Neural cell (in vitro differentiated cells): ENCODE measurements at regions not wholly inside any gene's neighbourhood (a gene's known extent, or its start where the extent isn't known, plus 50 kb on each side); places are given as distances from the start of the nearest gene placed in this dataset.

Source experiments
- H2AFZ ChIP-seq: fragments of 200-600, 300-800 bp; sonication (generic), shearing (Covaris generic); 2 replicates; pipeline ENCODE4 v1.6.0; 2014; ENCODE audit warnings: low read depth, mild to moderate bottlenecking, antibody characterized with exemption, low read length, moderate library complexity
- H3F3A ChIP-seq: fragments of 200-600 bp; shearing (Covaris generic); 2 replicates; pipeline ENCODE4 v1.6.1; 2016; ENCODE audit warnings: mild to moderate bottlenecking, moderate library complexity, mixed read lengths, antibody characterized with exemption, low read length; ENCODE audit not compliant: insufficient read depth, poor library complexity, severe bottlenecking
- H3K27ac ChIP-seq: fragments of 200-600, 300-800 bp; sonication (generic), shearing (Covaris generic); 2 replicates; pipeline ENCODE4 v1.5.1; 2014; ENCODE audit warnings: mild to moderate bottlenecking, low read length, moderate library complexity
- H3K27me3 ChIP-seq: fragments of 300-800, 200-600 bp; sonication (generic), shearing (Covaris generic); 2 replicates; pipeline ENCODE4 v1.6.0; 2014; ENCODE audit warnings: mild to moderate bottlenecking, low read depth, low read length, moderate library complexity; ENCODE audit not compliant: insufficient read depth
- H3K36me3 ChIP-seq: fragments of 300-800, 200-600 bp; sonication (generic), shearing (Covaris generic); 2 replicates; pipeline ENCODE4 v1.5.1; 2014; ENCODE audit warnings: mild to moderate bottlenecking, antibody characterized with exemption, low read length, moderate library complexity; ENCODE audit not compliant: insufficient read depth
- H3K4me2 ChIP-seq: fragments of 300-800, 200-600 bp; sonication (generic), shearing (Covaris generic); 2 replicates; pipeline ENCODE4 v1.6.0; 2014; ENCODE audit warnings: mild to moderate bottlenecking, low read length
- H3K4me3 ChIP-seq: fragments of 300-800, 200-600 bp; sonication (generic), shearing (Covaris generic); 2 replicates; pipeline ENCODE4 v1.5.1; 2014; ENCODE audit warnings: mild to moderate bottlenecking, low read length, moderate library complexity
- H3K79me2 ChIP-seq: fragments of 200-600 bp; shearing (Covaris generic); replicated peaks from 2 replicates; pipeline ENCODE4 v1.6.0; 2014; ENCODE audit warnings: mild to moderate bottlenecking, low read length, moderate library complexity; ENCODE audit not compliant: insufficient read depth
- H3K9ac ChIP-seq: fragments of 300-800, 200-600 bp; sonication (generic), shearing (Covaris generic); 2 replicates; pipeline ENCODE4 v1.6.1; 2016; ENCODE audit warnings: mild to moderate bottlenecking, low read length, mixed read lengths
- H3K9me2 ChIP-seq: fragments of 200-600 bp; shearing (Covaris generic); 2 replicates; pipeline ENCODE4 v1.6.1; 2016; ENCODE audit warnings: mild to moderate bottlenecking, low read length, mixed read lengths; ENCODE audit not compliant: insufficient read depth
- H3K9me3 ChIP-seq: fragments of 200-600, 300-800 bp; sonication (generic), shearing (Covaris generic); 2 replicates; pipeline ENCODE4 v1.6.1; 2016; ENCODE audit warnings: mild to moderate bottlenecking, mixed run types, low read length, moderate library complexity, mixed read lengths
- H4K20me1 ChIP-seq: fragments of 200-600 bp; shearing (Covaris generic); 2 replicates; pipeline ENCODE4 v1.6.1; 2016; ENCODE audit warnings: mild to moderate bottlenecking, mixed run types; ENCODE audit not compliant: insufficient read depth
- CTCF ChIP-seq: fragments of 450-650 bp; IDR thresholded peaks from 2 replicates; pipeline ENCODE4 v1.5.1; 2014; ENCODE audit warnings: antibody characterized with exemption, mild to moderate bottlenecking, moderate library complexity; ENCODE audit not compliant: poor library complexity, severe bottlenecking
- EP300 ChIP-seq: fragments of 450-650 bp; conservative IDR thresholded peaks from 2 replicates; pipeline ENCODE4 v1.6.1; 2014; ENCODE audit warnings: antibody characterized with exemption, mild to moderate bottlenecking, moderate library complexity; ENCODE audit not compliant: poor library complexity, severe bottlenecking
- EZH2 ChIP-seq: fragments of 200-600, 300-800 bp; shearing (Covaris generic), sonication (generic); IDR thresholded peaks from 2 replicates; pipeline ENCODE4 v1.6.1; 2014; ENCODE audit warnings: antibody characterized with exemption, low read length, borderline replicate concordance, mild to moderate bottlenecking; ENCODE audit not compliant: insufficient read depth, poor library complexity, severe bottlenecking
- MXI1 ChIP-seq: fragments of 450-650 bp; conservative IDR thresholded peaks from 2 replicates; pipeline ENCODE4 v1.6.1; 2014; ENCODE audit warnings: antibody characterized with exemption, mild to moderate bottlenecking; ENCODE audit not compliant: poor library complexity, severe bottlenecking
- POLR2AphosphoS5 ChIP-seq: IDR thresholded peaks from 2 replicates; pipeline ENCODE4 v1.6.1; 2012
- RAD21 ChIP-seq: fragments of 450-650 bp; conservative IDR thresholded peaks from 2 replicates; pipeline ENCODE4 v1.6.1; 2014; ENCODE audit warnings: antibody characterized with exemption, mild to moderate bottlenecking, moderate library complexity
- REST ChIP-seq: IDR thresholded peaks from 2 replicates; pipeline ENCODE4 v1.6.1; 2012; ENCODE audit warnings: borderline replicate concordance
- SMC3 ChIP-seq: fragments of 450-650 bp; conservative IDR thresholded peaks from 2 replicates; pipeline ENCODE4 v1.6.1; 2014; ENCODE audit warnings: antibody characterized with exemption, mild to moderate bottlenecking, moderate library complexity; ENCODE audit not compliant: poor library complexity
- TAF1 ChIP-seq: IDR thresholded peaks from 2 replicates; pipeline ENCODE4 v1.6.1; 2012; ENCODE audit warnings: low read depth

- no peak for TF ChIP-seq TAF1
- TF ChIP-seq SMC3: no peak
- TF ChIP-seq RAD21: no peak
- no peak for TF ChIP-seq REST
- TF ChIP-seq EZH2: no peak
- TF ChIP-seq MXI1: no peak
- H3K9me2 ChIP-seq: no peaks in the 10 kb centered on the region
- H3K27ac ChIP-seq: no peak overlapping the region
- no peak overlapping the region for H3K4me2 ChIP-seq
- no peaks in the 10 kb centered on the region for H4K20me1 ChIP-seq
- H3K27me3 ChIP-seq: no peaks in the 10 kb centered on the region
- H3K4me3 ChIP-seq: no peak overlapping the region
- H3K9ac ChIP-seq: no peak overlapping the region
- no peaks in the 10 kb centered on the region for H3K9me3 ChIP-seq
- H2AFZ ChIP-seq: no peak overlapping the region
- no peaks in the 10 kb centered on the region for H3F3A ChIP-seq
- H3K36me3 ChIP-seq: no peaks in the 10 kb centered on the region
- no peaks in the 10 kb centered on the region for H3K79me2 ChIP-seq
Observed at GRCh38 chr10:123496996-123497660, 169.0 kb upstream of the GPR26 start.

GRCh38 chr10:123500110-123500509 lies 166.0 kb upstream of the GPR26 start:
- no peaks in the 10 kb centered on the region for H3K9me2 ChIP-seq
- no peaks in the 10 kb centered on the region for H4K20me1 ChIP-seq
- no peak overlapping the region for H3K27ac ChIP-seq
- TF ChIP-seq EP300 (no peak), TAF1 (no peak), POLR2AphosphoS5 (no peak), SMC3 (no peak), REST (no peak), RAD21 (no peak), CTCF (no peak), MXI1 (no peak), EZH2 (no peak)
- H3K4me3 ChIP-seq: no peak overlapping the region
- H3K36me3 ChIP-seq: no peaks in the 10 kb centered on the region
- H3K9ac ChIP-seq: no peak overlapping the region
- no peaks in the 10 kb centered on the region for H3K9me3 ChIP-seq
- H3K27me3 ChIP-seq: no peaks in the 10 kb centered on the region
- H3K4me2 ChIP-seq: no peak overlapping the region
- no peaks in the 10 kb centered on the region for H3F3A ChIP-seq
- no peaks in the 10 kb centered on the region for H3K79me2 ChIP-seq
- H2AFZ ChIP-seq: no peak overlapping the region
